OCI-LY1 (cell line): ENCODE measurements at regions not wholly inside any gene's neighbourhood (a gene's known extent, or its start where the extent isn't known, plus 50 kb on each side); places are given as distances from the start of the nearest gene placed in this dataset.

Experiments used
- H2AFZ ChIP-seq: fragments of 200-600 bp; sonication (generic), shearing (Covaris generic); 2 replicates; pipeline ENCODE4 v1.6.0; 2014; ENCODE audit warnings: antibody characterized with exemption, mild to moderate bottlenecking, low read length
- H3F3A ChIP-seq: fragments of 200-600 bp; sonication (generic), shearing (Covaris generic); 2 replicates; pipeline ENCODE4 v1.6.0; 2014; ENCODE audit warnings: mild to moderate bottlenecking, antibody characterized with exemption, low read length, moderate library complexity; ENCODE audit not compliant: insufficient read depth
- H3K27ac ChIP-seq: fragments of 200-600 bp; sonication (generic); 2 replicates; pipeline ENCODE4 v1.5.1; 2014; ENCODE audit warnings: low read length, mixed run types, mild to moderate bottlenecking, low read depth; ENCODE audit not compliant: poor library complexity, severe bottlenecking
- H3K27me3 ChIP-seq: fragments of 200-600 bp; sonication (generic); 2 replicates; pipeline ENCODE4 v1.6.0; 2014; ENCODE audit warnings: antibody characterized with exemption, mild to moderate bottlenecking, low read length, moderate library complexity; ENCODE audit not compliant: insufficient read depth
- H3K36me3 ChIP-seq: fragments of 200-600 bp; sonication (generic); 2 replicates; pipeline ENCODE4 v1.6.1; 2014; ENCODE audit warnings: mild to moderate bottlenecking, antibody characterized with exemption, low read length, moderate library complexity, mixed read lengths; ENCODE audit not compliant: insufficient read depth
- H3K4me1 ChIP-seq: fragments of 200-600 bp; sonication (generic); 2 replicates; pipeline ENCODE4 v1.5.1; 2014; ENCODE audit warnings: mild to moderate bottlenecking, low read length, moderate library complexity; ENCODE audit not compliant: insufficient read depth, severe bottlenecking
- H3K4me2 ChIP-seq: fragments of 200-600 bp; sonication (generic), shearing (Covaris generic); 2 replicates; pipeline ENCODE4 v1.6.1; 2014; ENCODE audit warnings: low read length
- H3K4me3 ChIP-seq: fragments of 200-600 bp; sonication (generic); 2 replicates; pipeline ENCODE4 v1.5.1; 2014; ENCODE audit warnings: low read length, low read depth, mild to moderate bottlenecking, mixed read lengths; ENCODE audit not compliant: poor library complexity, severe bottlenecking
- H3K79me2 ChIP-seq: fragments of 200-600 bp; shearing (Covaris generic); 2 replicates; pipeline ENCODE4 v1.6.1; 2016; ENCODE audit warnings: mixed run types, low read length, mixed read lengths; ENCODE audit not compliant: insufficient read depth
- H3K9ac ChIP-seq: fragments of 200-600 bp; sonication (generic), shearing (Covaris generic); 2 replicates; pipeline ENCODE4 v1.6.1; 2014; ENCODE audit warnings: mild to moderate bottlenecking, low read length, mixed read lengths
- H3K9me2 ChIP-seq: fragments of 200-600 bp; sonication (generic), shearing (Covaris generic); 2 replicates; pipeline ENCODE4 v1.6.1; 2014; ENCODE audit warnings: low read depth, mild to moderate bottlenecking, low read length, mixed read lengths
- H3K9me3 ChIP-seq: fragments of 200-600 bp; shearing (Covaris generic); 2 replicates; pipeline ENCODE4 v1.6.1; 2014; ENCODE audit warnings: low read length, mixed read lengths
- H4K20me1 ChIP-seq: fragments of 200-600 bp; sonication (generic), shearing (Covaris generic); 2 replicates; pipeline ENCODE4 v1.6.0; 2016; ENCODE audit warnings: mild to moderate bottlenecking, low read length; ENCODE audit not compliant: insufficient read depth
- EZH2 ChIP-seq: fragments of 200-600 bp; sonication (generic), shearing (Covaris generic); IDR thresholded peaks from 2 replicates; pipeline ENCODE4 v1.8.0; 2017; ENCODE audit warnings: borderline replicate concordance, mixed run types, mild to moderate bottlenecking, antibody characterized with exemption, low read length, moderate library complexity, mixed read lengths
- TF ChIP-seq, protein P1 (sequence below): fragments of 200-600 bp; sonication (generic), shearing (Covaris generic); IDR thresholded peaks from 2 replicates; pipeline ENCODE4 v1.5.1; 2017; ENCODE audit warnings: mild to moderate bottlenecking, antibody characterized with exemption, low read length, moderate library complexity, mixed read lengths

DNA sequence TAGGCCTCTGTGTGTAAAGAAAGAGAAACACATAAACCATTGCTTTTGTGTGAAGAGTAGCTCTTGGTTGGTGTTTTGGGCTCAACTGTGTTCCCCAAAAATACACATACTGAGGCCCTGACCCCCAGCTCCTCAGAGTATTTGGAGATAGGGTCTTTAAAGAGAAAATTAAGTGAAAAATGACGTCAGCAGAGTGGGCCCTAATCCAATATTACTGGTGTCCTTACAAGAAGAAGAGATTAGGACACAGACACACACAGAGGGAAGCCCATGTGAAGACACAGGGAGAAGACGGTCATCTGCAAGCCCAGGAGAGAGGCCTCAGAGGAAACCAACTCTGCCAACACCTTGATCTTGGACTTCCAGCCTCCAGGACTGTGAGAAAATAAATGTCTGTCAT, 76.9 kb upstream of the PGBD5 start:
- H3K27ac ChIP-seq: no peak overlapping the region
- H3K79me2 ChIP-seq: no peaks in the 10 kb centered on the region
- no peak overlapping the region for H3K4me3 ChIP-seq
- H3K27me3 ChIP-seq: no peaks in the 10 kb centered on the region; the same call in 1 of the 2 replicates
- H3K9ac ChIP-seq: no peak overlapping the region
- H3K9me3 ChIP-seq: no peaks in the 10 kb centered on the region
- TF ChIP-seq, protein P1, sequence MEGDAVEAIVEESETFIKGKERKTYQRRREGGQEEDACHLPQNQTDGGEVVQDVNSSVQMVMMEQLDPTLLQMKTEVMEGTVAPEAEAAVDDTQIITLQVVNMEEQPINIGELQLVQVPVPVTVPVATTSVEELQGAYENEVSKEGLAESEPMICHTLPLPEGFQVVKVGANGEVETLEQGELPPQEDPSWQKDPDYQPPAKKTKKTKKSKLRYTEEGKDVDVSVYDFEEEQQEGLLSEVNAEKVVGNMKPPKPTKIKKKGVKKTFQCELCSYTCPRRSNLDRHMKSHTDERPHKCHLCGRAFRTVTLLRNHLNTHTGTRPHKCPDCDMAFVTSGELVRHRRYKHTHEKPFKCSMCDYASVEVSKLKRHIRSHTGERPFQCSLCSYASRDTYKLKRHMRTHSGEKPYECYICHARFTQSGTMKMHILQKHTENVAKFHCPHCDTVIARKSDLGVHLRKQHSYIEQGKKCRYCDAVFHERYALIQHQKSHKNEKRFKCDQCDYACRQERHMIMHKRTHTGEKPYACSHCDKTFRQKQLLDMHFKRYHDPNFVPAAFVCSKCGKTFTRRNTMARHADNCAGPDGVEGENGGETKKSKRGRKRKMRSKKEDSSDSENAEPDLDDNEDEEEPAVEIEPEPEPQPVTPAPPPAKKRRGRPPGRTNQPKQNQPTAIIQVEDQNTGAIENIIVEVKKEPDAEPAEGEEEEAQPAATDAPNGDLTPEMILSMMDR: no peak
- TF ChIP-seq EZH2: no peak
- H3K36me3 ChIP-seq: no peaks in the 10 kb centered on the region
- H4K20me1 ChIP-seq: no peaks in the 10 kb centered on the region
- H3K4me2 ChIP-seq: no peak overlapping the region
- H3K4me1 ChIP-seq: no peaks in the 10 kb centered on the region
- no peaks in the 10 kb centered on the region for H3F3A ChIP-seq
- H2AFZ ChIP-seq: no peak overlapping the region
- H3K9me2 ChIP-seq: no peaks in the 10 kb centered on the region

DNA sequence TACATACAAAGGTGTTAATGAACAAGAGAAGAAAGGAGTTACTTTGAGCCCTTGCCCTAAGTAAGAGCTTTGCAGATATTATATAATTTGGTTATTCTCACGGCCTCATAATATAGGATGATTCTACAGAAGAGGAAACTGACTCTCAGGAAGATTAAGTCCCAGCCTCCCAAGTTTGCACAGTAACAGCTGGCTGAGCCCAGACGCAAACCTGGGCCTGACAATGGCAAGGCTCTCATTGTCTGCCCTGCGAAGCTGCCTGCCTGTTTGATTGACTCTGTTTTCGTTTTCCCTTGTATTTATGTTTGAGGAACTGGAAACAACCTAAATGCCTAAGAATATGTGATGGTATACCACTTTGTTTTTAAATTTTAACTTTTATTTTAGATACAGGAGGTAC, 76.2 kb upstream of the PGBD5 start:
- H3K27ac ChIP-seq: no peak overlapping the region
- H3K27me3 ChIP-seq: no peaks in the 10 kb centered on the region; the same call in 1 of the 2 replicates
- no peak overlapping the region for H3K4me2 ChIP-seq

DNA sequence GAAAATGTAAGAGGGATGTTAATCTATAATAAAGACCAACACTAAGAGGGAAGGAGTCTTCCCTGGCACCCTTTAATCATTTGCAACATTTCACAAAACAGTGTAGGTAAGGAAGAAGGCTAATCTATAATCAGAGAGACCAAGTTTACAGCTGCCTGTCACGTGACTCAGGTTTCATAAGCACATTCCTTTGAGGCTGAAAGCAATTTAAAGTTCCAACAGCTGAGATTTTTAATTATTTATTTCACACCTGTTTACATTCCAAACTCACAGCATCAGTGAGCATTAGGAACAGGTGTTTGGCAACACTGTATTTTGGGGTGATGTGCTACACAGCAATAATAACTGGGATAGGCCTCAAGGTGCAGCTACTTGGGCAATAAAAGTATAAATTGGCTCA, 75.7 kb upstream of the PGBD5 start:
- Histone ChIP-seq H3K9me3 (no peaks in the 10 kb centered on the region), H3K79me2 (no peaks in the 10 kb centered on the region), H3F3A (no peaks in the 10 kb centered on the region), H3K9ac (no peak overlapping the region), H3K27ac (no peak overlapping the region), H4K20me1 (no peaks in the 10 kb centered on the region), H3K9me2 (no peaks in the 10 kb centered on the region), H3K4me3 (no peak overlapping the region), H3K4me1 (no peaks in the 10 kb centered on the region), H2AFZ (no peak overlapping the region), H3K27me3 (no peaks in the 10 kb centered on the region; the same call in 1 of the 2 replicates), H3K36me3 (no peaks in the 10 kb centered on the region), H3K4me2 (no peak overlapping the region)
- no peak for TF ChIP-seq EZH2
- TF ChIP-seq, protein P1: no peak

More for the DNA sequence above, 76.2 kb upstream of the PGBD5 start:
- H3K4me1 ChIP-seq: no peaks in the 10 kb centered on the region
- no peak for TF ChIP-seq EZH2
- TF ChIP-seq, protein P1: no peak
- H3K36me3 ChIP-seq: no peaks in the 10 kb centered on the region
- H3K4me3 ChIP-seq: no peak overlapping the region
- H3F3A ChIP-seq: no peaks in the 10 kb centered on the region
- H3K9ac ChIP-seq: no peak overlapping the region
- no peaks in the 10 kb centered on the region for H3K9me2 ChIP-seq
- no peaks in the 10 kb centered on the region for H4K20me1 ChIP-seq
- no peak overlapping the region for H2AFZ ChIP-seq
- H3K9me3 ChIP-seq: no peaks in the 10 kb centered on the region
- no peaks in the 10 kb centered on the region for H3K79me2 ChIP-seq
